Endothelial cell of umbilical vein (primary cell): ENCODE measurements at regions not wholly inside any gene's neighbourhood (a gene's known extent, or its start where the extent isn't known, plus 50 kb on each side); places are given as distances from the start of the nearest gene placed in this dataset.

Source experiments
- BruUV-seq: library from RNA; stranded (reverse); fragments of 400-500 nt; replicated peaks from 2 replicates; lab custom pipeline; 2021; lab: Mats Ljungman, UMichigan
- CTCF ChIA-PET: fragments of 300-600, 350-600 bp; sonication (Branson Sonifier 250); formaldehyde crosslinking; loops from one replicate; lab custom pipeline; 2021; ENCODE audit warnings: antibody characterized with exemption, inconsistent platforms; lab: Charles Lee
- POLR2A ChIA-PET: fragments of 300-600, 350-600 bp; sonication (Branson Sonifier 250); formaldehyde crosslinking; loops from one replicate; lab custom pipeline; 2021; ENCODE audit warnings: antibody characterized with exemption, inconsistent platforms; lab: Charles Lee
- DNase-seq: peaks from one replicate; pipeline ENCODE4 v3.0.0-alpha.2; 2011; ENCODE audit warnings: low read depth, low spot score
- FAIRE-seq: peaks from 2 replicates; lab custom pipeline; 2011; peaks lifted over from hg19 to GRCh38; lab: Jason Lieb, UNC
- H2AFZ ChIP-seq: 2 replicates; pipeline ENCODE4 v1.6.0; 2012; ENCODE audit warnings: low read depth, low read length, control low read depth, inconsistent platforms
- H3K27ac ChIP-seq: 2 replicates; pipeline ENCODE4 v1.5.1; 2011; ENCODE audit warnings: low read depth, mild to moderate bottlenecking, control low read depth, low read length, moderate library complexity; ENCODE audit not compliant: insufficient read depth
- H3K27me3 ChIP-seq, 2 experiments: 2 replicates each; pipeline versions ENCODE4 v1.6.0 to v1.6.1; 2011; ENCODE audit warnings: low read length in 2 of 2, mixed read lengths in 1 of 2; ENCODE audit not compliant: control insufficient read depth in 2 of 2, insufficient read depth in 2 of 2
- H3K36me3 ChIP-seq, 2 experiments: 2 replicates in 1 of 2; 3 replicates in 1 of 2; pipeline ENCODE4 v1.5.1; 2011; ENCODE audit warnings: low read length in 2 of 2, mild to moderate bottlenecking in 1 of 2, moderate library complexity in 1 of 2; ENCODE audit not compliant: control insufficient read depth in 2 of 2, insufficient read depth in 2 of 2; ENCODE audit errors: extremely low read depth in 1 of 2
- H3K4me1 ChIP-seq: 3 replicates; pipeline ENCODE4 v1.5.1; 2011; ENCODE audit warnings: mild to moderate bottlenecking, low read length; ENCODE audit not compliant: control insufficient read depth, insufficient read depth; ENCODE audit errors: extremely low read depth
- H3K4me2 ChIP-seq: 2 replicates; pipeline ENCODE4 v1.6.1; 2011; ENCODE audit warnings: low read length, control low read depth, mixed read lengths; ENCODE audit not compliant: insufficient read depth
- H3K4me3 ChIP-seq, 3 experiments: fragments of 200-600 bp in 1 of 3; sonication (generic), shearing (Covaris generic) in 1 of 3; replicated peaks in 1 of 3; 2 replicates each; pipeline ENCODE4 v1.5.1; 2011 to 2016; ENCODE audit warnings: control low read depth in 3 of 3, low read length in 3 of 3, mild to moderate bottlenecking in 2 of 3, inconsistent platforms in 1 of 3, low read depth in 1 of 3, moderate library complexity in 1 of 3; ENCODE audit not compliant: insufficient read depth in 1 of 3
- H3K79me2 ChIP-seq: 2 replicates; pipeline ENCODE4 v1.6.0; 2012; ENCODE audit warnings: low read length, inconsistent platforms; ENCODE audit not compliant: control insufficient read depth, insufficient read depth
- H3K9ac ChIP-seq: replicated peaks from 2 replicates; pipeline ENCODE3; 2011; ENCODE audit warnings: low read length, control low read depth; ENCODE audit not compliant: insufficient read depth; ENCODE audit errors: extremely low read depth
- H3K9me1 ChIP-seq: replicated peaks from 3 replicates; pipeline ENCODE4 v1.6.0; 2011; ENCODE audit warnings: mild to moderate bottlenecking, low read length; ENCODE audit not compliant: control insufficient read depth, insufficient read depth; ENCODE audit errors: extremely low read depth
- H3K9me3 ChIP-seq: replicated peaks from 2 replicates; pipeline ENCODE4 v1.5.1; 2012; ENCODE audit warnings: low read length, inconsistent platforms; ENCODE audit not compliant: control insufficient read depth, insufficient read depth
- H4K20me1 ChIP-seq: replicated peaks from 2 replicates; pipeline ENCODE3; 2011; ENCODE audit warnings: mild to moderate bottlenecking, low read length; ENCODE audit not compliant: control insufficient read depth, insufficient read depth; ENCODE audit errors: extremely low read depth
- CTCF ChIP-seq, 2 donors: IDR thresholded peaks; 1 replicate in 1 of 2; 2 replicates in 1 of 2; pipeline ENCODE4 v1.5.1; 2011; ENCODE audit warnings: low read length in 2 of 2, mild to moderate bottlenecking in 2 of 2, moderate library complexity in 2 of 2, control low read depth in 1 of 2, inconsistent platforms in 1 of 2, low read depth in 1 of 2; ENCODE audit not compliant: insufficient read depth in 1 of 2; ENCODE audit errors: extremely low read depth in 1 of 2
- EZH2 ChIP-seq: IDR thresholded peaks from 2 replicates; pipeline ENCODE4 v1.6.1; 2012; ENCODE audit warnings: borderline replicate concordance, low read depth, mild to moderate bottlenecking, moderate library complexity, low read length, inconsistent platforms; ENCODE audit not compliant: severe bottlenecking
- FOS ChIP-seq: IDR thresholded peaks from 2 replicates; pipeline ENCODE4 v1.6.1; 2011; ENCODE audit warnings: mild to moderate bottlenecking, low read length, moderate library complexity, borderline replicate concordance; ENCODE audit not compliant: insufficient read depth
- GATA2 ChIP-seq: IDR thresholded peaks from 2 replicates; pipeline ENCODE4 v1.7.0; 2011; ENCODE audit warnings: low read depth, mild to moderate bottlenecking, moderate library complexity, mixed read lengths, low read length; ENCODE audit not compliant: insufficient read length, insufficient read depth
- JUN ChIP-seq: IDR thresholded peaks from 2 replicates; pipeline ENCODE4 v1.6.1; 2011; ENCODE audit warnings: borderline replicate concordance, low read depth; ENCODE audit not compliant: insufficient read length, insufficient read depth
- MAX ChIP-seq: IDR thresholded peaks from 2 replicates; pipeline ENCODE4 v1.6.1; 2011; ENCODE audit not compliant: insufficient read depth, insufficient read length
- MYC ChIP-seq: IDR thresholded peaks from one replicate; pipeline ENCODE4 v1.6.1; 2011; ENCODE audit warnings: mild to moderate bottlenecking, low read depth, low read length
- POLR2A ChIP-seq: IDR thresholded peaks from 2 replicates; pipeline ENCODE4 v1.6.1; 2012; ENCODE audit warnings: low read depth, mild to moderate bottlenecking, control low read depth, low read length
- POLR2AphosphoS5 ChIP-seq: IDR thresholded peaks from 2 replicates; pipeline ENCODE4 v1.6.1; 2012; ENCODE audit warnings: low read depth, mild to moderate bottlenecking, control low read depth, low read length, moderate library complexity; ENCODE audit not compliant: insufficient read depth
- dilution Hi-C: fragments of 300-500 bp; cut with MboI; formaldehyde crosslinking; loops from one replicate; pipeline ENCODE4 v1.15.0; 2019; ENCODE audit warnings: low sequenced_read_pairs; ENCODE audit not compliant: extremely low pct_ligation_motif_present
- intact Hi-C: fragments of 100-400 bp; cut with micrococcal nuclease; formaldehyde crosslinking; loops from one replicate; pipeline ENCODE4 v1.10.0; 2022

GRCh38 chr10:61319386-61320256 is 133.6 kb downstream of the TMEM26 start:
- ChIA-PET CTCF (no interaction called here), POLR2A (no interaction called here)
- no peak overlapping the region for H3K27ac ChIP-seq
- H3K9ac ChIP-seq = no peak overlapping the region
- DNase-seq (no peak), FAIRE-seq (no peak)
- no TSS peak for BruUV-seq
- H4K20me1 ChIP-seq = no peaks in the 10 kb centered on the region
- H3K27me3 ChIP-seq = no peaks in the 10 kb centered on the region
- no peak for TF ChIP-seq EZH2
- no peak for TF ChIP-seq MAX
- no peak overlapping the region for H2AFZ ChIP-seq
- H3K9me1 ChIP-seq = no peaks in the 10 kb centered on the region
- no peak overlapping the region for H3K4me2 ChIP-seq
- dilution Hi-C loops (no loop called here), intact Hi-C loops (no loop called here)
- H3K79me2 ChIP-seq = no peaks in the 10 kb centered on the region
- no peaks in the 10 kb centered on the region for H3K4me1 ChIP-seq
- no peak overlapping the region for H3K4me3 ChIP-seq
- H3K36me3 ChIP-seq = no peaks in the 10 kb centered on the region
- H3K9me3 ChIP-seq = no peaks in the 10 kb centered on the region

GRCh38 chr10:61318429-61318828 is 134.8 kb downstream of the TMEM26 start:
- no TSS peak for BruUV-seq
- POLR2A ChIA-PET = no interaction called here
- H3K27me3 ChIP-seq = no peaks in the 10 kb centered on the region

More at GRCh38 chr10:61318429-61318828, 134.8 kb downstream of the TMEM26 start:
- CTCF ChIA-PET = no interaction called here
- dilution Hi-C loops = no loop called here
- H3K9me3 ChIP-seq = no peaks in the 10 kb centered on the region
- no peak overlapping the region for H3K9ac ChIP-seq
- H3K27ac ChIP-seq = no peak overlapping the region
- TF ChIP-seq FOS = no peak
- no peak for TF ChIP-seq EZH2
- no peak for TF ChIP-seq CTCF (IDR thresholded peaks at IDR 0.05; ENCODE audit: extremely low read depth in 1 of 2, insufficient read depth in 1 of 2, low read depth in 1 of 2, low read length in 2 of 2)
- TF ChIP-seq JUN = no peak
- no peak for TF ChIP-seq MAX
- TF ChIP-seq POLR2A = no peak
- TF ChIP-seq POLR2AphosphoS5 = no peak
- no peak for TF ChIP-seq MYC
- TF ChIP-seq GATA2 = no peak
- FAIRE-seq (no peak), DNase-seq (no peak)
- H2AFZ ChIP-seq = no peak overlapping the region
- H3K9me1 ChIP-seq = no peaks in the 10 kb centered on the region
- no peak overlapping the region for H3K4me2 ChIP-seq
- H3K4me1 ChIP-seq = no peaks in the 10 kb centered on the region
- intact Hi-C loops = no loop called here
- H4K20me1 ChIP-seq = no peaks in the 10 kb centered on the region
- H3K36me3 ChIP-seq = no peaks in the 10 kb centered on the region
- no peaks in the 10 kb centered on the region for H3K79me2 ChIP-seq
- no peak overlapping the region for H3K4me3 ChIP-seq
